Spleen (tissue), 11 donors: ENCODE measurements at regions not wholly inside any gene's neighbourhood (a gene's known extent, or its start where the extent isn't known, plus 50 kb on each side); places are given as distances from the start of the nearest gene placed in this dataset.

Experiments
- DNase-seq: peaks from one replicate; pipeline ENCODE4 v3.0.0-alpha.2; 2020
- H3K27ac ChIP-seq, 8 donors: fragments of 200-600 bp; sonication (generic) in 7 of 8; 1 replicate in 4 of 8; 2 replicates in 4 of 8; pipeline versions ENCODE4 v1.5.0 to v1.8.0; 2016 to 2021; ENCODE audit warnings: inconsistent platforms in 4 of 8, mild to moderate bottlenecking in 4 of 8, moderate library complexity in 1 of 8
- H3K27me3 ChIP-seq, 7 donors: fragments of 200-600 bp; sonication (generic) in 6 of 7; replicated peaks in 1 of 7; 1 replicate in 4 of 7; 2 replicates in 3 of 7; pipeline versions ENCODE4 v1.5.0 to v1.8.0; 2016 to 2021; ENCODE audit warnings: inconsistent platforms in 3 of 7, mild to moderate bottlenecking in 1 of 7
- H3K36me3 ChIP-seq, 6 donors: fragments of 200-600 bp; sonication (generic) in 5 of 6; 1 replicate in 4 of 6; 2 replicates in 2 of 6; pipeline versions ENCODE4 v1.5.0 to v1.8.0; 2016 to 2021; ENCODE audit warnings: inconsistent platforms in 2 of 6
- H3K4me1 ChIP-seq, 6 donors: fragments of 200-600 bp; sonication (generic) in 5 of 6; 1 replicate in 3 of 6; 2 replicates in 3 of 6; pipeline versions ENCODE4 v1.5.0 to v1.8.0; 2016 to 2021; ENCODE audit warnings: inconsistent platforms in 3 of 6
- H3K4me3 ChIP-seq, 8 donors: fragments of 200-600 bp; sonication (generic) in 7 of 8; 1 replicate in 4 of 8; 2 replicates in 4 of 8; pipeline versions ENCODE4 v1.5.0 to v1.8.0; 2016 to 2021; ENCODE audit warnings: inconsistent platforms in 4 of 8, mild to moderate bottlenecking in 4 of 8, moderate library complexity in 2 of 8
- H3K9me3 ChIP-seq, 8 donors: fragments of 200-600 bp; sonication (generic) in 7 of 8; 1 replicate in 4 of 8; 2 replicates in 4 of 8; pipeline versions ENCODE4 v1.5.0 to v1.8.0; 2016 to 2021; ENCODE audit warnings: inconsistent platforms in 4 of 8
- CTCF ChIP-seq, 11 experiments: fragments of 200-600 bp in 7 of 11; fragments of 450-650 bp in 4 of 11; sonication (generic) in 4 of 11; IDR thresholded peaks in 8 of 11; conservative IDR thresholded peaks in 3 of 11; 1 replicate in 7 of 11; 2 replicates in 4 of 11; pipeline versions ENCODE4 v1.4.0 to v1.8.0; 2016 to 2021; ENCODE audit warnings: antibody characterized with exemption in 11 of 11, inconsistent platforms in 4 of 11, mild to moderate bottlenecking in 1 of 11
- POLR2A ChIP-seq, 3 donors: fragments of 450-650 bp; IDR thresholded peaks; one replicate each; pipeline ENCODE4 v1.5.1; 2017; ENCODE audit warnings: antibody characterized with exemption in 3 of 3, mild to moderate bottlenecking in 1 of 3
- POLR2AphosphoS5 ChIP-seq, 3 donors: sonication (generic); formaldehyde crosslinking; IDR thresholded peaks; one replicate each; pipeline ENCODE4 v1.5.1; 2017; ENCODE audit warnings: antibody characterized with exemption in 3 of 3
- WGBS, 5 donors: extraction: QIAGEN DNeasy Blood & Tissue Kit in 3 of 5; methylation state at CpG; one replicate each; pipeline versions ENCODE4 v1.1.5 to v1.1.7; 2013 to 2018; 5-methylcytosine and 5-hydroxymethylcytosine counted together
- intact Hi-C: fragments of 100-400 bp; cut with DNase I; formaldehyde crosslinking; loops from one replicate; pipeline ENCODE4 v1.15.0; 2023; ENCODE audit warnings: low total_unique reads
- donor health status: healthy with polysubstance abuse.
- donor health status: DM: no; HTN: no; CAD: no; lungs with moderate emphysema.
- donor health status: DM: no; HTN: no; CAD: no.
- donor health status: Bipolar disorder and iron deficiency.
- donor health status: healthy.
- donor health status: DM: no; HTN: no; CAD: no.
- donor health status: DM: yes; HTN: yes; CAD: no.

DNA sequence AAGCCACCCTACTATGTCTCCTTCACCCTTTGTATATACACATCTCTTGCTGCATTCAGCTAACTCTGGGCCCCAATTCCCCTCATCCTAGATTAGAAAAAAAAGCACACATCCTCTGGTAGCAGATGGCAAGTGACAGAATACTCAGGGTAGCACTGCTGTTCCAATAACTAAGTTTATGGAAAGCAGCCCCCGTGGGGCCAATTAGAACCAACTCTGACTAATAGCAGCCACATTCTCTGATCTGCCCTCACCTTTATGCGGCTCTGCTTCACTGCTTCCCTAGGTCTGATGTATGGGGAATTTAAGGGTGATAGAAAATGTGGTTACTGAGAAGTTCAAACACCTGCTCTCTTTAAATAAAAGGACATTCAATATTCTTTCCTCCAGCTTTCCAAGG is 74.9 kb upstream of the SETMAR start:
- no peak for DNase-seq
- Histone ChIP-seq H3K27me3 (no peaks in the 10 kb centered on the region), H3K4me1 (no peaks in the 10 kb centered on the region), H3K9me3 (no peaks in the 10 kb centered on the region), H3K27ac (no peak overlapping the region), H3K4me3 (no peak overlapping the region), H3K36me3 (no peaks in the 10 kb centered on the region)
- WGBS, 5 donors, result 78 to 84% (median 81%) methylated on average over 2 of the region's 2 CpGs
- no peak for TF ChIP-seq POLR2A (IDR thresholded peaks at IDR 0.05)
- no peak for TF ChIP-seq CTCF (IDR thresholded peaks at IDR 0.05 in 8 of 11, conservative IDR thresholded peaks at IDR 0.05 in 3 of 11)
- no peak for TF ChIP-seq POLR2AphosphoS5 (IDR thresholded peaks at IDR 0.05)
- intact Hi-C loops, result no loop called here

DNA sequence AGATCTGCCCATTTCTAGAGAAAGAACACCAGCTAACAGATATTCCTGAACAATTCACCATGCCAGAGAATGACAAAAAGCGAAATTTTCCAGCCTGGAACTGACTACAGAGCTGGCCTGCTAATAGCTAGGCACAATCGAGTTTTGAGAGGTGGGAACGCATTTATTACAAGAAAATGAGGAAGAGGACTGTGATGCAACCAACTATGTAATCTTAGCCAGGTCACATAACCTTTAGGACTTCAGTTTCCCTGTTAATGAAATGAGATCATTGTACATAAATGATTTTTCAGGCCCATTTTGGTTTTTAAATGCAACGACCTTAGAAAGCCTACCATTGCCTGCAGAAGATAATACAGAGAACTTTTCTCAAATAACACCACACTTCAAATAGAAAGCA is 72.1 kb upstream of the SETMAR start:
- Histone ChIP-seq H3K36me3 (no peaks in the 10 kb centered on the region), H3K27me3 (no peaks in the 10 kb centered on the region), H3K4me1 (no peaks in the 10 kb centered on the region), H3K9me3 (no peaks in the 10 kb centered on the region), H3K4me3 (no peak overlapping the region), H3K27ac (no peak overlapping the region)
- WGBS, 5 donors, result 51 to 70% (median 58%) methylated on average over 4 of the region's 4 CpGs
- DNase-seq, result no peak
- no peak for TF ChIP-seq POLR2A (IDR thresholded peaks at IDR 0.05)
- TF ChIP-seq CTCF (IDR thresholded peaks at IDR 0.05 in 8 of 11, conservative IDR thresholded peaks at IDR 0.05 in 3 of 11), result no peak
- no peak for TF ChIP-seq POLR2AphosphoS5 (IDR thresholded peaks at IDR 0.05)
- intact Hi-C loops, result no loop called here

DNA sequence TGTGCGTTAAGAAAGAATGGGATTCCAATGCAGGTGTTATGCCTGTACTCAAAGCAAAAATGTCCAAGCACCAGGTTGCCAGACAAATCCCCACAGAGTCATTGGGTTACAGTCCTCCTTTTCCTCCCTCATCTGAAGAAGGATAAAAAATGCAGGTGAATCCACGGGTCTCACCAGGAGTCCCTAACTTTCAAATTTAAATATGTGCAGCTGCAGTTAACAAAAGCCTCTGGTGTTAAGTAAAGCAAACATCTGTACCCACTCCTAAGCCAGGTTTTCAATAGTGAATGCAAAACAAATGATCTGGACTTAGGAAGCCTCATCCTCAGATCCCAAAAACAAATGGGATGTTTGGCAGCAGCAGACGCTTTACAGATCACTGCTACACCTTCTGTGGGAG is 70.4 kb upstream of the SETMAR start:
- no peaks in the 10 kb centered on the region for H3K4me1 ChIP-seq
- no peak for TF ChIP-seq CTCF (IDR thresholded peaks at IDR 0.05 in 8 of 11, conservative IDR thresholded peaks at IDR 0.05 in 3 of 11)
- no peak for TF ChIP-seq POLR2A (IDR thresholded peaks at IDR 0.05)
- TF ChIP-seq POLR2AphosphoS5 (IDR thresholded peaks at IDR 0.05), result no peak
- no peak overlapping the region for H3K27ac ChIP-seq
- H3K36me3 ChIP-seq, result no peaks in the 10 kb centered on the region
- DNase-seq, result no peak
- H3K27me3 ChIP-seq, result no peaks in the 10 kb centered on the region
- peaks cover 0 to 14% (median 11%) of the 10 kb centered on the region in 8 donors for H3K9me3 ChIP-seq
- H3K4me3 ChIP-seq, result no peak overlapping the region
- intact Hi-C loops, result no loop called here
- WGBS, 5 donors, result 57 to 78% (median 73%) methylated on average over 3 of the region's 3 CpGs

DNA sequence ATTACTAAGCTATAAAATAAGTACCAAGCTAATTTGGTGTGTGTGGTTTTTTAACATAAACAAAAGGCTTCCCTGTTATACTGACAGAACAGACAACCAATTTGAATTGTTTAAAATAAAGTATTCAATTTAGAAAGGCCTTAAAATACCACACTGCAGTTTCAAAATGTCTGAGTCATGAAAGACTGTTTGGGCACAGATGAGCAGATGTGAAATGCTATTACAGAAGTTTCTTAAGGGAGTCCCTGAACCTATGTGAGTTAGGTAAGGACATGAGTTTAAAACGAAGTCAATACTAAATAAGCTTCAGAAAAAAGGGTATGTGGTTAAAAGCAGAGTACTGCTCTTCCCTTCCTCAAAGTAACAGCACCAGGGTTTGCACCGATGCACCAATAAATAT is 69.7 kb upstream of the SETMAR start:
- DNase-seq, result no peak
- WGBS, 5 donors, result 33 to 48% (median 39%) methylated on average over 2 of the region's 2 CpGs
- TF ChIP-seq POLR2A (IDR thresholded peaks at IDR 0.05), result no peak
- no peak for TF ChIP-seq POLR2AphosphoS5 (IDR thresholded peaks at IDR 0.05)
- no peak for TF ChIP-seq CTCF (IDR thresholded peaks at IDR 0.05 in 8 of 11, conservative IDR thresholded peaks at IDR 0.05 in 3 of 11)
- no peaks in the 10 kb centered on the region for H3K4me1 ChIP-seq
- H3K36me3 ChIP-seq, result no peaks in the 10 kb centered on the region
- H3K27me3 ChIP-seq, result no peaks in the 10 kb centered on the region
- H3K4me3 ChIP-seq, result no peak overlapping the region
- peaks cover 0 to 19% (median 16%) of the 10 kb centered on the region in 8 donors for H3K9me3 ChIP-seq
- intact Hi-C loops, result no loop called here
- no peak overlapping the region for H3K27ac ChIP-seq
